HG03460 (cell line): ENCODE measurements at regions not wholly inside any gene's neighbourhood (a gene's known extent, or its start where the extent isn't known, plus 50 kb on each side); places are given as distances from the start of the nearest gene placed in this dataset.
A peak's percentile ranks its signal among the peaks of the same experiment; 100 is the strongest.

ENCODE experiments used
- ATAC-seq: cut with Tn5 transposase; IDR thresholded peaks from one replicate; pipeline ENCODE4 v1.9.1; 2021; ENCODE audit not compliant: unreplicated experiment

DNA sequence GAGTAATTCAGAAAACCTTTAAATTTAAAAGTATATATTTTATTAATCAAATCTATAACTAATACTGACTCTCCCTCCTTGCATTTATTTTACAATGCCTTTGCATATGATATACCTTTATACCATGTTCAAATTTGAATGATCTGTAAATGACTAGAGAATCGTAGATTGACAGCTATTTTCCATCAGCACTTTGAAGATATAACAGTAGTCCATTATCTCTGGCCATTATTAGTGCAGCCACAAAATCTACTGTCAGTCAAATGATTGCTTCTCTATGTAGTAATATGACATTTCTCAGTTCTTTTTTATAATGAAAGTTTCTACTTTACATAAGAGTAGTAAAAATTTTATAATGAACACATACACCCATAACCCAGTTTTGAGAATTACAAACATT, 1054.8 kb upstream of the B3GALT2 start:
- ATAC-seq, result no peak

DNA sequence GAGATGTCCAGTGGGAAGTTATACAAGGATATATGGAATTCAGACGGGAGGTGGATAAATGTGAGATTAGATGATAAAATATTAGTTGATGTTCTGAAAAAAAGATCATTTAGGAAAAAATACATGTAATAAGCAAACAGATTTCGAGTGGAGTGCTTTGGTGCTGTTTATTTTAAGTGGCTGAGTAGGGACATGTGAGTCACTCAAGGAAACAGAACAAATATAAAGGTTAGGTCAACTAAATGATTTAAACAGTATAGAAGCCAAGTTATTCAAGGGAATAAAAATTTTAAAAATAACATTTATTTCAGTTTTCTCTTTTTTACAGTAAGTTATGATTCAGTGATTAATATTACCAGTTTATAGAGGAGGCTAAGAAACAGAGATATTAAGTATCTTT, 1046.7 kb upstream of the B3GALT2 start:
- no peak for ATAC-seq

DNA sequence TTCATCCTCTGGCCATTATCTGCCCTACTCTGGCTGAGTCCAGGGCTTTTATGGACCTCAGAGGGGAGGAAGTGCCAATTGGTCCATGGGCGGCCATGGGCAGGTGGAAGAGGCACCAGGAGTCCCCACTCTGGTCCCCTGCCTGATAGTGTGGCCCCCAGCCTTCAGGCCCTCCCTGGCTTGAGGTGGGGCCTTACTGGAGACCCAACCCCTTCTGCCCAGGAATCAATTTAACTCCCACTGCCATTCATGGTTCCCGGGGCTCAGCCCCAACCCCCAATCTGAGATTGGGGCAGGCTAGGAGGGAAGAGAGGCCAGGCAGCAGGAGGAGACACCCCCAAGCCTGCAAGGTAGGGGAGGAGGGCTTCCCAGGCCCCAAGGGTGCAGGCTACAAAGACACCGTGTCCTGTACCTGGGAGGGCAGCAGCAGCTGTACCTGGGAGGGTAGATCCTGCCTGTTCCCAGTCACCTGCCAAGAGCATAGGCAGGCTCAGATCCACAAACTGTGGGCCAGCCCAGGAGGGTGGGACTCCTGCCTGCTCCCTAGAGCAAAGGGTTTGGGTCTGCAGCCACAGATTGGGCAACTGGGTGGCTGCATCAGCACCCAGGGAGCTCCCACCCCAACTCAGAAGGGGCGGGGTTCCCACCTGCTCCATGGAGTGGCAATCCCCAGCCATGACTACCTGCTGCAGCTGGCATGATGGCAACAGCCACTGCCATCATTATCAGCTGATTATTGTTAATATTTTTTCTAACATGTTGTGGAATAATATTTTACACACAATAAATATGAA, 1044.1 kb upstream of the B3GALT2 start:
- no peak for ATAC-seq

DNA sequence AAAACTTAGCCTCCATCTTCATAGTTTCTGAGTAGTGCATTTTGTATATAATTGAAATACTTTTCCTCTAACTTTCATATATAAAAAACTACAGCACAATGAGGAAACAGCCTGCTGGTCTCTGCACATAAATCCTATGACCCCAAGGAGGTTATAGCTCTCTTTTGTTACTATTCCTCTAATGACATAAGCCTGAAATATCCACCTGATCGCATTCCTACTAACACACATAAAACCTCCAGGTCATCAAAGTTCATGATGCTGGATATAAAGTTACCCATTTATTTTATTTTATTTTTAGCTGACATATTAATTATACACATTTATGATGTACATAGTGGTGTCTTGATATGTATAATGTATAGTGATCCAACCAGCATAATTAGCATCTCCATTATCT, 1042.0 kb upstream of the B3GALT2 start:
- no peak for ATAC-seq

DNA sequence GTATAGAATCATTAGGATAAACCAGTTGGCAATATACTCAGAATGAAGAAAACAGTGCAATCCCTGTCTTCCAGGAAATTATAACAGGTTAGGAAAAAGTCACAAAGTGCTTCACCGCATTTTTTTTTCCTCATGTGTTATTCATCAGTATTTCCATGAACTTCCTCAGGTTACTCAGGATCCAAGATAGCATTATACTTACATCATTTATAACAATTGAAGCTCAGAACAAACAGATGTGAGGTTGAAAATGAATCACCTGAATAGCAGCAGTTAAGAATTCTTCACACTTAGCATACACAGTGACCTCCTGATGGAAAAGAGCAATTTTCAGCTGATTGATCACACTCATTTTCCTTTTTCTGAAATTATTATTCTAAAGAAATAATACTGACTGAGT, 1040.7 kb upstream of the B3GALT2 start:
- ATAC-seq, result no peak

DNA sequence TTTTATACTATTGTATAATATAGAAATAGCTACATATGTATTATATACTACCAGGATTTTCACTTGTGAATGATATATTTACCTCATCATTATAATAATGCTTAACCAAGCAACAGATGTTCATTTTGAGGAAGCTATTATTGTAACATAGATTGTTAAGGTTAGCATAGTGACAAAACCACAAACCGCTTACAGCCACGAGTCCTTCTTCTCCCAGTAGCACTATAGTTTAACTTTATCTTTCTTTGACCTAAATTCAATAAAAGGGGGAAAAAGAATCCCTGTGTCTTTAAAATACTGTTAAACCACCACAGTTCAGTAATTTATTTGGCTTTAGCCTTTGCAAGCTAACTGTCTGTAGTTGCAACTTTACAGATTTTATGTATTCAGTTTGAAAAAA, 1039.4 kb upstream of the B3GALT2 start:
- peak; percentile 93 for ATAC-seq

DNA sequence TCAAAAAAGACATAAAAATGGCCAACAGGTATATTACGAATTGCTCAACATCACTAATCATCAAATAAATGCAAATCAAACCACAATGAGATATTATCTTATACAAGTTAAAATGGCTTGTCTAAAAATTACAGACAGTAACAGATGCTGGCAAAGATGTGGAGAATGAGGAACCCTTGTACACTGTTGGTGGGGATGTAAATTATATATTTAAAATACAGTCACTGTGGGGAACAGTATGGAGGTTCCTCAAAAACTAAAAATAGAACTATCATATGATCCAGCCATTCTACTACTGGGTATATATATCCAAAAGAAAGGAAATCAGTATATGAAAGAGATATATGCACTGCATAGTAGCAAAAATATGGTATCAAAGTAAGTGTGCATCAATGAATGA, 1037.2 kb upstream of the B3GALT2 start:
- ATAC-seq, result no peak

DNA sequence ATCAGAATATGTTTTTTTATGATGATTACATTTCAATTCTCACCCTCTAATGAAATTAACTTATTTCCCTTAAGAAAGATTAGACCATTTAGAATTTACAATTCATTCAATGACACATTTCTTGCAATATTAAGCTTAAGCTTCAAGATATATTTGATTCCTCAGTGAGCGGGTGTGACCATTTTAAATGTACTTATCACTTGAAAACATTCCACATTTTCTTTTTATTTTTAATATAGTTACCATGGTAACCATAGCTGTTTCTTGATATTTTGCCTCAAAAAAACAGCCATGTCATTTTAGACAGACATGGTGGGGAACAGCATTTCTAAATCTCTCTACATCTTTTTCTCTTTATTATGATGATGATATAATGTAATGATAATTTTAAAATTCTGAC, 1029.0 kb upstream of the B3GALT2 start:
- ATAC-seq, result no peak

DNA sequence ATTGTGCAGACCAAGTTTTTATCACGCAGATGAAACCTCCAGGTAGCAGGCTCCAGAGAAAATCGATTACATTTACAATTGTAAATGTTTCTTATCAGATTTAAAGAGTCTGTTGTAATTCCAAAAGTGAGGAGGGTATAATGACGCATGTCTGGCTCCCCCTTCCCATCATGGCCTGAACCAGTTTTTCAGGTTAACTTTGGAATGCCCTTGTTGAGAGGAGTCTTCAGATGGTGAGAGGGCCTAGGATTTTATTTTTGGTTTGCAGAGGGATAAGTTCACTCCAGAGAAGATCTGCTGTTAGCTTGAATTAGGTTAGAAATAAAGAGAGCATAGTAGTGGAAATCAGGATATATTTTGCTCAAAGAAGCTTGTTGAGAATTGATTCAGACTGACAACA, 1028.3 kb upstream of the B3GALT2 start:
- no peak for ATAC-seq

DNA sequence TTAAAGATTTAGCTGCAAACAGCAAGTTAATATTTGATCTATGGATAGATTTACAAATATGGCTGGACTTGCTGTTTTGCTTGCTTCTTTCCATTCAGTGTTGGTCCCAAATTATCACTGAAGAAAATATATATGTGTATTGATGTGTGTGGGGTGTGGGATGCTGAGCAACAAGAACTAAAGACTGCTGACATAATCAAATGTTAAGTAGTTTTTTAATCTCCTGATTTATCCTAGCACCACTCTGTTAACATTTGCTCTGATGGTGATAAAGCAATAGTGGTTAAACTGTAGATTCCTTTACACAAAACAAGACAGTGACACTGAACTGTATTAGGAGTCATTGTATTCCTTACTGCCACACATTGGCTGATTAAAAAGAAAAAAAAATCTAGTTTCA, 1023.5 kb upstream of the B3GALT2 start:
- no peak for ATAC-seq

DNA sequence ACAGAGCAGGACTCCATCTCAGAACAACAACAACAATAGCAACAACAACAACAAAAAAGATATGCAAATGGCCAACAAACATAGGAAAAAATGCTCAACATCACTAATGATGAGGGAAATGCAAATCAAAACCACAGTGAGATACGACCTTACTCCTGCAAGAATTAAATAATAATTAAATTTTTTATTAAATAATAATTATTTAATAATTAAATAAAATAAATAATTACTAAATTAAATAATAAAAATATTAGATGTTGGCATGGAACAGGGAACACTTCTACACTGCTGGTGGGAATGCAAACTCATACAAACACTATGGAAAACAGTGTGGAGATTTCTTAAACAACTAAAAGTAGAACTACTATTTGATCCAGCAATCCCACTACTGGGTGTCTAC, 1022.3 kb upstream of the B3GALT2 start:
- no peak for ATAC-seq

DNA sequence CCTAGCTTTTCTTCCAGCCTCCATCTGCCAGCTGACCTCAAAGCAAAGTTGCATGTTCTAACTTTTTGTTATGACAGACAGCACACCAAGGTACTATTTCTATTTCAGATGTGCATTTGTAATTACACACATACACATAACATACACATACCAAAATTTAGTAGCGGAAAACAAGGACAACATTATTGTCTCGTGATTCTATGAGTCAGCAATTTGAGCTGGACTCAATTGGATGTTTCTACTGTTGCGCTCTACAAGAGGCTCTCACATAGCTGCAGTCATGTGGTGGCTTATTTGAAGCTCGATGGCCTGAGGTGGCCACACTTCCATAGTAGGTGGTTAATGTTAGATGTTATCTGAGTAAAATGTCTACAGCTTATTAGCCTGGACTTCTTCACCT, 1010.1 kb upstream of the B3GALT2 start:
- no peak for ATAC-seq

DNA sequence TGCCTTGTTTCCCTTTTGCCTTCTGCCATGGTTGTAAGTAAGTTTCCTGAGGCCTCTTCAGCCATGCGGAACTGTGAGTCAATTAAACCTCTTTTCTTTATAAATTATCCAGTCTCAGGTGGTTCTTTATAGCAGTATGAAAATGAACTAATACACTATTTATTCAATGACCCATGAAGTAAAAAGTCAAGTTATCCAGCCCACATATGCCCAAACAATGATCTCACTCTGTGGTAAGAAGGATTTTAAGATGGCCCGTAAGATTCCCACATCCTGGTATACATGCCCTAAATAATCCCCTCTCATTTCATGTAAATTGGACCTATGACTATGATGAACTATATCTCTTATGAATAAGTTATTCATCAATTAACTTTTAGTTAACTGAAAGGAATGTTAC, 1008.3 kb upstream of the B3GALT2 start:
- no peak for ATAC-seq

DNA sequence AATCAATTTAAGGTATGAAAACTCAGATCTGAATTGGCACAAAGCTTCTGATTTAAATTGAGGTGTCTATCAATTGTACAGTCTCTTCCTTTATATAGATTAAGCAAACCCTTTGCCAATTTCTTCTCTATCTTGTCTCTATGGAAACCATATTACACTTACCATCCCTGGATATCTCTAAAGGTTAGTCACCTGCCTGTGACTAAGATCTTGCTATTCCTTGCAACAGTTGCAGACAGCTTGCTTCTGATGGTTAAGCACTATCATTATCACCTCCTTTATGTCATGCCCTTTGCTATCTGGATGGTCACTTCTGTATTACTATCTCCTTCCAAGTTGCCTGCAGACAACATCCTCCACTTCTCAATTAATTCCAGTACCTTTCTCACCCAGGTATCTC, 998.6 kb upstream of the B3GALT2 start:
- no peak for ATAC-seq

DNA sequence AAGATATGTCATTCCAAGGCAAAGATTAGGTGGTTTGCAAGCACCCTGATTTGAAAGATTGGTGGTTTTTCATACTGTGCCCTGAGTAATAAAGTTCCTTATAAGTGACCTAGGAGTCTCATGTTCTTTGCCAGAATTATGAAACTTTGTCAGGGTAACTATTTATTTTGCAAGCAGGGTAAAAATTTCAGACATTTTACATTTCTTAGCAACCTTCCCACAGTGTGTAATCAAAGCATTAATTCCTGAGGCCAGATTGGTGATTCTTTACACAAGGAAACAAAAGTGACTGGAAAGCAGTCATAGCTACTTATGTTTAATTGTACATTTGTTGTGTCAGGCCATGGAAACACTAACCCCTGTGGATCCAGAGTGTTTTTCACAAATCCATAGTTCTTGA, 998.0 kb upstream of the B3GALT2 start:
- no peak for ATAC-seq

DNA sequence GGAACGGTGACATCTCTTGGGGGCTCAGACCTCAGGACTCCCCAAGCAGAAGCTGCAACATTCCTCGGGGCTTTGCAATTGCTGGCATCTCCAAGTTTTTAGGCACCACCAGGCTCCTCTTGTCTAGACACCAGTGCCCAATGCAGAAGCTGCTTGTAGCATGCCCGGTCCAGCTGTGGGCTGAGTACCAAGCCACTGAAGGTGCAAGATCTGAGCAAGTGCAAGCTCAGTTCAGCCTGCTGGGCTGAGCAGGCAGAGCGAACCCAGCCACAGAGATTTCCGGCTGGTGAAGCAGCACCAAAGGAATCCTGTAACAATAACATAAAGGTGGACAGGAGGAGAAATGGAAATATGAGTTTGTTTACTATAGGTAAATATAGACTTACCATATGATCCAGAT, 995.4 kb upstream of the B3GALT2 start:
- no peak for ATAC-seq

DNA sequence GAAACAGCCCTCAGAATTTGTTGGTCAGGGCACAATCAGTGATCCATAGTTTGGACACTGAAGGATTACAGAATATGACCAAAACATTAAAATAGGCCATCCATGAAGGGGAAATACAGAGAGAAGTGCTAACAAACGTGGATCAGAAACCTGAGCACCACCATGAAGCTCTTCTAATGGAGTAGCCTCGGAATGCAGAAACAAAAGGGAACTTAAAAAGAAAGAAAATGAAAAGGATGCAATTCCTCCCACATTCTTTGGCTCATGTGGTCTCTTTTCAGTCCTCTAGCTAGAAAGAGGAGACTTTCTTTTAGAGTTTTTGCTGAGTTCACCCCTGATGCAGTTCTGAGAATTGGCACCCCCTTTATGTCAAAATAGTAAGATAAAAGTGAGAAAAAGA, 989.8 kb upstream of the B3GALT2 start:
- no peak for ATAC-seq

DNA sequence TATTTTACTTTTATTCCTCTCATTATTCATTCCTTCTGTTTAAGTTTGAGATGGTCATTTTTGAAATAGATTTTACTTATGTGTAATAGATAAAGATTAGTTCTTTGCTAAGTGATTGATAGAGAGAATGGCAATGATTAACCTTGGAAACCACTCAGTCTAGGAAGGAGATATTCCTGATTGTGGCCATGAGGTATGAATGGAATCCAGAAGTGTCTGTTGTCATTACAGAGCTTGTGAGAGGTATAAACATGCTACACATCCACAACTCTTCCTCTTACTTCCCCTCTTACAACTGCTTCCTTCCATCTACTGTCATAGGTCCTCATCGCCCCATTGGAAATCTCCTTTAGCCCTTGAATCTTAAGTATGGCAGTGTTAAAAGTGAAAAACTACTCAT, 988.8 kb upstream of the B3GALT2 start:
- ATAC-seq, result no peak

DNA sequence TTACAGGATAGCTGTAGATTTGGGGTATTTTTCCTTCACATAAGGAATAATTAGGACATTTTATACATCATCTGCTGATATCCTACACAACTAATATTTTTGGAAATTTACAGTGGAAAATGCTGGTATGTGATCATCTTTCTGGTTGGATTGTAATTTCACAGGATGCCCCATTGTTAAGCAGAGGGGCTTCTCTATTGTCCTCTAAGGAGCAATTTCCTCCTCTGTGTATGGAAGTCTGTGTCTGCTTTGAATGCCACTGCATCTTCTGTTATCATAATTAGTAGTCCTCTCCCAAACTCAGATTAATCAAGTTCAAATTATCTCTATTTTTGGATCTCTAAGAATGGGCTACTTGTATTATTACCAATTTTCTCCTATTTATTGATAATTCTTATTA, 988.1 kb upstream of the B3GALT2 start:
- no peak for ATAC-seq

DNA sequence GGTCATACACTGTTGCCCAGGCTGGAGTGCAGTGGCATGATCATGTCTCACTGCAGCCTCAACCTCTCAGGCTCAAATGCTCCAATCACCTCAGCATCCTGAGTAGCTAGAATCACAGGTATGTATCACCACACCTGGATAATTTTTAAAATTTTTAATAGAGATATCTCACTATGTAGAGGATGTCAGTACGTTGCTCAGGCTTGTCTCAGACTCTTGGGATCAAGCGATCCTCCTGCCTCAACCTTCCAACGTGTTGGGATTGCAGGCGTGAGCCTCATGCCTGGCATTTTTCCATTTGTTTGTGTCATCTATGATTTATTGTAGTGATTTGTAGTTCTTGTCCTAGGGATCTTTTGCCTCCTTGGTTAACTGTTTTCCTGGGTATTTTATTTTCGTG, 985.2 kb upstream of the B3GALT2 start:
- ATAC-seq, result no peak

DNA sequence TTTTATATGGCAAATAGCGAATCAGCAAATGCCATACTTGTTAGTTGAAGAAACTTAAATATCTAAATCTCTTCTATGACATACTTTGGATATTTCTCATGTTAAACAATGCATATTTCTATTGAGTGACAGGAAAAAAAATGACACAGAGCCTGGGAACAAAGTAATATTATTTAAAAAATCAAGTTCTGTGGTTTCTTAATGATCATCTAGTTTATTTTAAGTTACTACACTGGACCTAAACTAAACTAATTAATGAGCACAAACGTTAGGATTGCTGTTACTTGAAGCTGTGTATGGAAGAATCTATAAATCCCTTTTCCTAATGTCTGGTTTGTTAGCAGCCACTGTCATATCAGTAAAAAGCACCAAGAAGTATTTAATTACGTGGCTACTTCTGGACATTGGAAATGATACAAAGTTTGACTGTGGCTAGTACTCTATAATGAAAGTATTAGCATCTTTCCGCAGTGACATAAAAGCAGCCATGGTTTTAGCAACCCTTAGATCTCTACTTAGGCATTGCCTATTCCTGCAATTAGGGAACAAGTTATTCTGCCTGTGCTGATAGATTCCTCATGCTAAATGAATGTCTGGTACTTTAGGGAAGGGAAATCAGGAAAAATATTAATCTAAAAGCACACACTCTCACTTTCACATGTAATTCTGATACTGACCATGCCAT, 981.7 kb upstream of the B3GALT2 start:
- ATAC-seq, result no peak

DNA sequence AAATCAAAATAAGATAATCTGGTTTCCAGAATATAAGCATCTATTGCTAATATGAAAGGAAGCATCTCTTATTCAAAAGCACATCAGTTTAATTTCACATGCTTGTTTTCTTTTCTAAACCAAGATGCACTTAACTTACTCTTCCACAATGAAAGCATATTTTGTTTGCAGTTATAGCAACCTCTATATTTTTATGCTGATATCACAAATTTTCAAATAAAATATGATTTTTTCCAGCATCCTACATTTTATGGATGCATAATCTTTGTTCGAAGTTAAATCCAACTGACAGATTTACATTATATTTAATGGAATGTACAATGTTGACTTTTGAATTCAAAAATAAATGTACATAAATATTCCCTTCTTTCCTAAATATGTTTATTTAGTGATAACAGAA, 978.3 kb upstream of the B3GALT2 start:
- ATAC-seq, result no peak

DNA sequence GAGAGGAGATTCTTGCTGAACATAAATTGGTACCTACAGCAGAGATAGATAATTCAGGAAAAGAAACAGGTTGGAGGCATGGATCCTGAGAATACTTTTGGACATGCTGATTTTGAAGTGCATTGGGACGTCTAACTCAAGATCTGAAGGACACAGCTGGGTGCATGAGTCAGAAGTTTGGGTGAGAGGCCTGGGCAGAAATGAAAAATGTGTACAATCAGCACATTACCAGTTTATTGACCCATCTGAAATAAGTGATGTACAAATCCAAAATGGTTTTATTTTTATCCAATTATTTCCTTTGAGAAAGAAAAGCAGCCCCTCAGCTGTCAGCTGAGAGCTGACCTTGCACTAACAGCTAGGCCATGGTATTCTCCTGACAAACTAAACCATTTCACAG, 975.2 kb upstream of the B3GALT2 start:
- ATAC-seq, result no peak
